ENCODE measurements at regions not wholly inside any gene's neighbourhood (a gene's known extent, or its start where the extent isn't known, plus 50 kb on each side); places are given as distances from the start of the nearest gene placed in this dataset.

DNA sequence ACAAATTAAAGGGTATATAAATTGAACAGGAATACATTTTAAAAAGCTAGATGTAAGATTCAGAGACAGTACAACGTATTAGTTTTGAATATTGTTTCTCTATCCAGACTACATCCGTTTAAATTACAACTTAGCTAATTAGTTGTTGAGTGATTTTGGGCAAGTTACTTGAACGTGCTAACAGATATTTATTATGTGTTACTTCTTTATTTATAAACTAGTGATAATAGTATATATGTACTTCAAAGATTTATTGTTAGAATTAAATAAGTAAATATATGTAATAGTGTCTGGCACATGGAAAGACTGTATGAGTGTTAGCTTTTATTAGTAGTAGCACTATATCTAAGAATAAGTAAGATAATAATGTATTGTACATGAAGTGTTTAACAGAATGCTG is 92.0 kb upstream of the GBE1 start:
- no peak for ATAC-seq
- TF ChIP-seq SNAI2 (CRISPR knock-in tag; IDR thresholded peaks at IDR 0.05) = no peak
- TF ChIP-seq BACH2 (CRISPR knock-in tag; IDR thresholded peaks at IDR 0.05; ENCODE audit: borderline replicate concordance) = no peak
- TF ChIP-seq GLIS3 (CRISPR knock-in tag; IDR thresholded peaks at IDR 0.05) = no peak
- TF ChIP-seq ARNTL (CRISPR knock-in tag; IDR thresholded peaks at IDR 0.05; ENCODE audit: borderline replicate concordance, low read depth) = no peak

DNA sequence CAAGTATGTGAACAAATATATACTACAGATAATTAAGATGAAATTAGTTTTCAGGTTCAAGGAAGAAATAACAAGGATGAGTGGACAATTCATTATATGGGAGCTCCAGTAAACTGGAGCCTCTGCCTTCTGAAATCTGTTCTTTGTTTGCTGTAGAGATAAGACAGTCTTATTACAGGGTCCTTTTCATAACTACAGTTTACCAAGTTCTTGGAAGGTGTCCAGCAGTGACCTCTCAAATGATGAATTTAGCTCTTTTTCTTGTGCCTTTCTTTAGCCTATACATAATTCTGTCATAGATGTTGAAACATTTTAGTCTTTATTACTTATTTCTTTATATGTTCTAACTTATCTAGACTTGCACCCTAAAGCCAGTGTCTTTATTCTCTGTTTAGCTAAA is 89.7 kb upstream of the GBE1 start:
- TF ChIP-seq ZC3H10 (CRISPR knock-in tag; IDR thresholded peaks at IDR 0.05) = no peak
- no peak for ATAC-seq

DNA sequence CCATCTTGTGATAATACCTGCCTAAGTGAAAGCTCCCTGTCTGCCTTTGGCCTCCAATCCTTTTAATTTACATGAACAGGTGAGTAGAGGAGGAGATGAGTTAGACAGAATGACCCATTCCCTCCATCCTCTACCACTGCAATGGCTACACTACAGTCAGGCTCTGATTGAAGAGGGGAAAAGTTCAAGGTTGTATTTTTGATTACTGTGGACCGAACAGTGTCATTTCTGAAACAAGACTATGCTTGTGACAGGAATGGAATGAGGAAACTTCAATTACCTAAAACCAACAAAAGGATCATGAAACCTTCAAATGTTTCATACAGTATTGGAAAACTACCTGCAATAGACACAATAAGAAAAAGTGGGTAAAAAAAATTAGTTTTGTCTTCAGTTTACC is 85.5 kb upstream of the GBE1 start:
- no peak for ATAC-seq
- TF ChIP-seq ZC3H10 (CRISPR knock-in tag; IDR thresholded peaks at IDR 0.05) (no peak), SNAI2 (CRISPR knock-in tag; IDR thresholded peaks at IDR 0.05) (no peak), ZFP3 (CRISPR knock-in tag; IDR thresholded peaks at IDR 0.05) (no peak), BACH2 (CRISPR knock-in tag; IDR thresholded peaks at IDR 0.05; ENCODE audit: borderline replicate concordance) (no peak), ZNF565 (CRISPR knock-in tag; conservative IDR thresholded peaks at IDR 0.05; ENCODE audit: low read depth) (no peak)
- TF ChIP-seq, protein P1, sequence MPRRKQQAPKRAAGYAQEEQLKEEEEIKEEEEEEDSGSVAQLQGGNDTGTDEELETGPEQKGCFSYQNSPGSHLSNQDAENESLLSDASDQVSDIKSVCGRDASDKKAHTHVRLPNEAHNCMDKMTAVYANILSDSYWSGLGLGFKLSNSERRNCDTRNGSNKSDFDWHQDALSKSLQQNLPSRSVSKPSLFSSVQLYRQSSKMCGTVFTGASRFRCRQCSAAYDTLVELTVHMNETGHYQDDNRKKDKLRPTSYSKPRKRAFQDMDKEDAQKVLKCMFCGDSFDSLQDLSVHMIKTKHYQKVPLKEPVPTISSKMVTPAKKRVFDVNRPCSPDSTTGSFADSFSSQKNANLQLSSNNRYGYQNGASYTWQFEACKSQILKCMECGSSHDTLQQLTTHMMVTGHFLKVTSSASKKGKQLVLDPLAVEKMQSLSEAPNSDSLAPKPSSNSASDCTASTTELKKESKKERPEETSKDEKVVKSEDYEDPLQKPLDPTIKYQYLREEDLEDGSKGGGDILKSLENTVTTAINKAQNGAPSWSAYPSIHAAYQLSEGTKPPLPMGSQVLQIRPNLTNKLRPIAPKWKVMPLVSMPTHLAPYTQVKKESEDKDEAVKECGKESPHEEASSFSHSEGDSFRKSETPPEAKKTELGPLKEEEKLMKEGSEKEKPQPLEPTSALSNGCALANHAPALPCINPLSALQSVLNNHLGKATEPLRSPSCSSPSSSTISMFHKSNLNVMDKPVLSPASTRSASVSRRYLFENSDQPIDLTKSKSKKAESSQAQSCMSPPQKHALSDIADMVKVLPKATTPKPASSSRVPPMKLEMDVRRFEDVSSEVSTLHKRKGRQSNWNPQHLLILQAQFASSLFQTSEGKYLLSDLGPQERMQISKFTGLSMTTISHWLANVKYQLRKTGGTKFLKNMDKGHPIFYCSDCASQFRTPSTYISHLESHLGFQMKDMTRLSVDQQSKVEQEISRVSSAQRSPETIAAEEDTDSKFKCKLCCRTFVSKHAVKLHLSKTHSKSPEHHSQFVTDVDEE (CRISPR knock-in tag; IDR thresholded peaks at IDR 0.05) = no peak

DNA sequence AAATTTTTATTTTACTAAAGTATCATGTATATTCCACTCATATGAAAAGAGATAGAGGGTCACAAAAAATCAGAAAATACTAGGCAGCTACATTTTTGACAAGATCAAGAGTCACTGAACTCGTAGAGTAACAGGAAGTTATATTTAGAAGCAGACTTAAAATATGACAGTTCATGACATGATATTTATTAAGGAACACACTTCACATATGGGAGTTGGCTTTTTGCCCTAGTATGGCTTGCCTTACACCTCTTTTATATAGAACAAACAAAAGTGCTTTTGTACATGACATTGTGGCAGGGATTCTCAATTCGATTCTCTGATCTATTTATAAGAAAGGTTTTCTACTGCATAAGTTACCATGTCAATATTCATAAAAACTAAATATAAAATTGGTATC is 80.1 kb upstream of the GBE1 start:
- ATAC-seq = no peak

DNA sequence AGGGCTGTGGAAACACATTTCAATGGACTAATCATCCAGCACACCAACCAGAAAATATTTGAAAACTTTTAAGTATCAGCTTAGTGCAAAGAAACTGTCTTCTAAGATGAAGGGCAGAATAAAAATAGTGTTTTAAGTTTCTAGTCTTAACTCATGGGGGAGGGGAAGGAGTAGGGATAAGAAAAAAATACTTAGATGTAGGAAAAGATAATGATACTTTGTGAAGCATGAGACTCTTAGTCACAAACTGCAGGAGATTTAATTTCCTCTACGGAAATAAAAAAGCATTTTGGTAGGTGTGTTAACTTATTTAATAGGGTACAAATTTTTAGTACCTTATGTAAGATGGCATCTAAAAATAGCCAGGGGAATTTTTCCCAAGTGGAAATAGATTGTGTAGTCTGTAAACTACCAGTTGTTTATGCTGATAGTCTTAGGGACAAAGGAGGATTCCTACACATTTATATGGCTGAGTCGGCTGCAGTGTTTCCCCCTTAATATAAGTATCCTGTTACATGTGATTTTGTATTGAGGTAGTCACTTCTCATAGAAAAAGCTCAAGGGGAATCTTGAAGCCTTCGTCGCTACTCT is 78.2 kb upstream of the GBE1 start:
- no peak for TF ChIP-seq GLIS3 (CRISPR knock-in tag; IDR thresholded peaks at IDR 0.05)
- TF ChIP-seq PPARA (CRISPR knock-in tag; IDR thresholded peaks at IDR 0.05; ENCODE audit: borderline replicate concordance) = no peak
- TF ChIP-seq ARNTL (CRISPR knock-in tag; IDR thresholded peaks at IDR 0.05; ENCODE audit: borderline replicate concordance, low read depth) = no peak
- no peak for TF ChIP-seq ZFP3 (CRISPR knock-in tag; IDR thresholded peaks at IDR 0.05)
- TF ChIP-seq, protein P2, sequence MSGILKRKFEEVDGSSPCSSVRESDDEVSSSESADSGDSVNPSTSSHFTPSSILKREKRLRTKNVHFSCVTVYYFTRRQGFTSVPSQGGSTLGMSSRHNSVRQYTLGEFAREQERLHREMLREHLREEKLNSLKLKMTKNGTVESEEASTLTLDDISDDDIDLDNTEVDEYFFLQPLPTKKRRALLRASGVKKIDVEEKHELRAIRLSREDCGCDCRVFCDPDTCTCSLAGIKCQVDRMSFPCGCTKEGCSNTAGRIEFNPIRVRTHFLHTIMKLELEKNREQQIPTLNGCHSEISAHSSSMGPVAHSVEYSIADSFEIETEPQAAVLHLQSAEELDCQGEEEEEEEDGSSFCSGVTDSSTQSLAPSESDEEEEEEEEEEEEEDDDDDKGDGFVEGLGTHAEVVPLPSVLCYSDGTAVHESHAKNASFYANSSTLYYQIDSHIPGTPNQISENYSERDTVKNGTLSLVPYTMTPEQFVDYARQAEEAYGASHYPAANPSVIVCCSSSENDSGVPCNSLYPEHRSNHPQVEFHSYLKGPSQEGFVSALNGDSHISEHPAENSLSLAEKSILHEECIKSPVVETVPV (CRISPR knock-in tag; IDR thresholded peaks at IDR 0.05) = no peak
- TF ChIP-seq, protein P3, sequence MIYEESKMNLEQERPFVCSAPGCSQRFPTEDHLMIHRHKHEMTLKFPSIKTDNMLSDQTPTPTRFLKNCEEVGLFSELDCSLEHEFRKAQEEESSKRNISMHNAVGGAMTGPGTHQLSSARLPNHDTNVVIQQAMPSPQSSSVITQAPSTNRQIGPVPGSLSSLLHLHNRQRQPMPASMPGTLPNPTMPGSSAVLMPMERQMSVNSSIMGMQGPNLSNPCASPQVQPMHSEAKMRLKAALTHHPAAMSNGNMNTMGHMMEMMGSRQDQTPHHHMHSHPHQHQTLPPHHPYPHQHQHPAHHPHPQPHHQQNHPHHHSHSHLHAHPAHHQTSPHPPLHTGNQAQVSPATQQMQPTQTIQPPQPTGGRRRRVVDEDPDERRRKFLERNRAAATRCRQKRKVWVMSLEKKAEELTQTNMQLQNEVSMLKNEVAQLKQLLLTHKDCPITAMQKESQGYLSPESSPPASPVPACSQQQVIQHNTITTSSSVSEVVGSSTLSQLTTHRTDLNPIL (CRISPR knock-in tag; IDR thresholded peaks at IDR 0.05; ENCODE audit: low read depth) = no peak
- no peak for ATAC-seq

More for the DNA sequence above, 80.1 kb upstream of the GBE1 start:
- TF ChIP-seq ISL1 (CRISPR knock-in tag; IDR thresholded peaks at IDR 0.05) (no peak), ZFP3 (CRISPR knock-in tag; IDR thresholded peaks at IDR 0.05) (no peak), GLIS3 (CRISPR knock-in tag; IDR thresholded peaks at IDR 0.05) (no peak), ZFP30 (CRISPR knock-in tag; IDR thresholded peaks at IDR 0.05) (no peak), ZNF565 (CRISPR knock-in tag; conservative IDR thresholded peaks at IDR 0.05; ENCODE audit: low read depth) (no peak), SNAI2 (CRISPR knock-in tag; IDR thresholded peaks at IDR 0.05) (no peak), OSR1 (CRISPR knock-in tag; IDR thresholded peaks at IDR 0.05) (no peak), ZNF8 (CRISPR knock-in tag; IDR thresholded peaks at IDR 0.05) (no peak), ESRRG (CRISPR knock-in tag; IDR thresholded peaks at IDR 0.05) (no peak), ARNTL (CRISPR knock-in tag; IDR thresholded peaks at IDR 0.05; ENCODE audit: borderline replicate concordance, low read depth) (no peak), TOX (CRISPR knock-in tag; IDR thresholded peaks at IDR 0.05; ENCODE audit: borderline replicate concordance) (no peak), ZC3H10 (CRISPR knock-in tag; IDR thresholded peaks at IDR 0.05) (no peak)
- TF ChIP-seq, protein P4, sequence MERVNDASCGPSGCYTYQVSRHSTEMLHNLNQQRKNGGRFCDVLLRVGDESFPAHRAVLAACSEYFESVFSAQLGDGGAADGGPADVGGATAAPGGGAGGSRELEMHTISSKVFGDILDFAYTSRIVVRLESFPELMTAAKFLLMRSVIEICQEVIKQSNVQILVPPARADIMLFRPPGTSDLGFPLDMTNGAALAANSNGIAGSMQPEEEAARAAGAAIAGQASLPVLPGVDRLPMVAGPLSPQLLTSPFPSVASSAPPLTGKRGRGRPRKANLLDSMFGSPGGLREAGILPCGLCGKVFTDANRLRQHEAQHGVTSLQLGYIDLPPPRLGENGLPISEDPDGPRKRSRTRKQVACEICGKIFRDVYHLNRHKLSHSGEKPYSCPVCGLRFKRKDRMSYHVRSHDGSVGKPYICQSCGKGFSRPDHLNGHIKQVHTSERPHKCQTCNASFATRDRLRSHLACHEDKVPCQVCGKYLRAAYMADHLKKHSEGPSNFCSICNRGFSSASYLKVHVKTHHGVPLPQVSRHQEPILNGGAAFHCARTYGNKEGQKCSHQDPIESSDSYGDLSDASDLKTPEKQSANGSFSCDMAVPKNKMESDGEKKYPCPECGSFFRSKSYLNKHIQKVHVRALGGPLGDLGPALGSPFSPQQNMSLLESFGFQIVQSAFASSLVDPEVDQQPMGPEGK (CRISPR knock-in tag; IDR thresholded peaks at IDR 0.05; ENCODE audit: borderline replicate concordance) = no peak
- TF ChIP-seq, protein P3 (CRISPR knock-in tag; IDR thresholded peaks at IDR 0.05; ENCODE audit: low read depth) = no peak
- TF ChIP-seq, protein P2 (CRISPR knock-in tag; IDR thresholded peaks at IDR 0.05) = no peak
